ENCODE measurements at regions not wholly inside any gene's neighbourhood (a gene's known extent, or its start where the extent isn't known, plus 50 kb on each side); places are given as distances from the start of the nearest gene placed in this dataset.

DNA sequence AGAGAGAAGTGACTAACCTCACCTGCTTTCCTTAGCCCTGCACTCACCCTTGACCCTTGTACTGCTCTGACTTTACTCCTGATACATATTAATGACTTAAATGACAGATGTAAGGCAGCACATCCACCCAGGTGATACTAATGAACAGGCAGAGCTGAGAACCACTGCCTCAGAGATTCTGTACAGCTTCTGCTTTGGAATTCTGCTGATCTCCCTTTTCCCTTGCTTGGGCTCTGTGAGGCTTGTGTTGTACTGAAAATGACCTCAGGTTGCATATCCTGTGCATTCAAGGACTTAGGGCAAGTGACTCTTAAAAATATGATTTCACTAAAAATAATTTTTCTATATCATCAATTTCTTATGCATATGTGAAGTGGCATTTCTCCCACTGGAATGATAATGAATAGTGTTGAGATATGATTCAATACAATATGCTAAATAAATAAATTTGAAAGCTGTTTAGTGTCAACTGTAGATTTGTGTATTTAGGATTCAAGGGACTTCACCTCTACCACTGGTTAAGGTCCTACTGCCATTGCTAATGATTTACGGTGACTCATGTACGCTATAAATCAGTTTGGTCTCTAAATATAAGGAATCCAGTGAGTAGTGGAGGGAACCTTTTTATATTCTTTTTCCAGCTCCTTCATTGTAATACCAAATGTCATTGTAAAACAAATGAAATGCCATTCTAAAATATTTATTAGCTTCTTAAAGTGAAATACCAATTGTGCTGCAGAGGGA, 328.3 kb downstream of the SOCS6 start:
- TF ChIP-seq, protein P1, sequence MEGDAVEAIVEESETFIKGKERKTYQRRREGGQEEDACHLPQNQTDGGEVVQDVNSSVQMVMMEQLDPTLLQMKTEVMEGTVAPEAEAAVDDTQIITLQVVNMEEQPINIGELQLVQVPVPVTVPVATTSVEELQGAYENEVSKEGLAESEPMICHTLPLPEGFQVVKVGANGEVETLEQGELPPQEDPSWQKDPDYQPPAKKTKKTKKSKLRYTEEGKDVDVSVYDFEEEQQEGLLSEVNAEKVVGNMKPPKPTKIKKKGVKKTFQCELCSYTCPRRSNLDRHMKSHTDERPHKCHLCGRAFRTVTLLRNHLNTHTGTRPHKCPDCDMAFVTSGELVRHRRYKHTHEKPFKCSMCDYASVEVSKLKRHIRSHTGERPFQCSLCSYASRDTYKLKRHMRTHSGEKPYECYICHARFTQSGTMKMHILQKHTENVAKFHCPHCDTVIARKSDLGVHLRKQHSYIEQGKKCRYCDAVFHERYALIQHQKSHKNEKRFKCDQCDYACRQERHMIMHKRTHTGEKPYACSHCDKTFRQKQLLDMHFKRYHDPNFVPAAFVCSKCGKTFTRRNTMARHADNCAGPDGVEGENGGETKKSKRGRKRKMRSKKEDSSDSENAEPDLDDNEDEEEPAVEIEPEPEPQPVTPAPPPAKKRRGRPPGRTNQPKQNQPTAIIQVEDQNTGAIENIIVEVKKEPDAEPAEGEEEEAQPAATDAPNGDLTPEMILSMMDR (optimal IDR thresholded peaks at IDR 0.05 in 1 of 3, IDR thresholded peaks at IDR 0.05 in 1 of 3, conservative IDR thresholded peaks at IDR 0.05 in 1 of 3; ENCODE audit: extremely low read depth in 1 of 3, insufficient read depth in 2 of 3, low read length in 3 of 3) = no peak
- TF ChIP-seq EZH2 (IDR thresholded peaks at IDR 0.05; ENCODE audit: low read length) = no peak
